HuH-7.5 (cell line): ENCODE measurements at regions not wholly inside any gene's neighbourhood (a gene's known extent, or its start where the extent isn't known, plus 50 kb on each side); places are given as distances from the start of the nearest gene placed in this dataset.
A peak's percentile ranks its signal among the peaks of the same experiment; 100 is the strongest.
"Not testable (repeated sequence)": the region's sequence is repeated elsewhere in the genome, so short reads cannot be mapped to it uniquely, and the experiment has no call there.

ENCODE experiments used
- DNase-seq: peaks from one replicate; pipeline ENCODE4 v3.0.0; 2011; ENCODE audit warnings: low spot score

DNA sequence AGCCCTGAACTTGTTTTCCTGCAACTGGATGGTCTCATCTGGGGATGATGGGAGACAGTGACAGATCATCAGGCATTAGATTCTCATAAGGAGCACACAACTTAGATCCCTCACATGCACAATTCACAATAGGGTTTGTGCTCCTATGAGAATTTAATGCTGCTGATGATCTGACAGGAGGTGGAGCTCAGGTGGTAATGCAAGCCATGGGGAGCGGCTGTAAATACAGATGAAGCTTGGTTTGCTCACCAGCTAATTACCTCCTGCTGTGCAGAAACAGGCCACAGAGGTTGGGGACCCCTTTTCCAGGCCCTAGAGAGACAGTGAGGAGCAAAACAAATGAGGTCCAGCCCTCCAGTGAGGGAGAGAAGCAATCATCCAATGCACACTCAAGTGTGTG, 168.6 kb downstream of the RGS9 start:
- no peak for DNase-seq

- DNase-seq = no peak
Measured at GRCh38 chr17:65305116-65305515, 167.9 kb downstream of the RGS9 start.

GRCh38 chr17:65301882-65302281, 164.7 kb downstream of the RGS9 start:
- not testable (repeated sequence) for DNase-seq

GRCh38 chr17:65301184-65301583, 164.0 kb downstream of the RGS9 start:
- no peak for DNase-seq

- DNase-seq = no peak
Measured at GRCh38 chr17:65297916-65298315, 160.7 kb downstream of the RGS9 start.

GRCh38 chr17:65297384-65297783, 160.2 kb downstream of the RGS9 start:
- no peak for DNase-seq

DNA sequence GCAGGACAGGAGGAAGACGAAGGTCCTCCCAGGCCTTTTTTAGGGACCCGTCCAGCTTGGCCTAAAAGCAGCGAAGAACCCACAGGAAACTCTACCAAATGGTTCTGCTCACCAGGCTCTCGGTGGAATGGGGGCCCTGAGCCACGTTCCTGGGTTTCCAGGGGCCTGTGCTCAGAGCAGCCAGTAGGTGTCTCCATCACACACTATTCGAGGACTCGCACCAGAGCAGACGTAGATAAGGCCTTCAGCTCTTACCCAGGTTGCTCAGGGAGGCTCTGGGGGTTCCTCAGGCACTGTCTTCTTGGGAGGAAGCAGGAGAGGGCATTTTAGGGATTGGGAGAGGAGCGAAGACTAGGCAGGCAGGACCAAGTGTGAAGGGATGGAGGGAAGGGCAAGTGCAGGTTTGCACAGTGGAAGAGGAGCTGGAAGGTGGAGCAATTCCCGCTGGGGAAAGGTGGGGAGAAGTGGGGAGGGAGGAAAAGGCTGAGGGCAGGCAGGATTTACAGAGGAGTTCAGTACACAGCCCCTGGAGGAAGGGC, 157.1 kb downstream of the RGS9 start:
- peak; percentile 79 for DNase-seq

- no peak for DNase-seq
Measured at GRCh38 chr17:65293584-65294180, 156.5 kb downstream of the RGS9 start.

GRCh38 chr17:65292430-65292829, 155.3 kb downstream of the RGS9 start:
- DNase-seq = no peak

DNA sequence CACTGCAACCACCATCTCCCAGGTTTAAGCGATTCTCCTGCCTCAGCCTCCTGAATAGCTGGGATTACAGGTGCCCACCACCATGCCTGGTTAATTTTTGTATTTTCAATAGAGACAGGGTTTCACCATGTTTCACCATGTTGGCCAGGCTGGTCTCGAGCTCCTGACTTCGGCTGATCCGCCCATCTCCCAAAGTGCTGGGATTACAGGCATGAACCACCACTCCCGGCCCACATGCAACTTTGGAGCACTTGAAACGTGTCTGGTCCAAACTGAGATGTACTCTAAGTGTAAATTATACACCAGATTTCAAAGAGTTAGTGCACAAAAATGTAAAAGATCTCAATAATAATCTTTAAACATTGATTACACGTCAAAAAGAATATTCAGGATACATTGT, 154.1 kb downstream of the RGS9 start:
- DNase-seq = not testable (repeated sequence)

- DNase-seq = no peak
Measured at GRCh38 chr17:65290616-65291015, 153.4 kb downstream of the RGS9 start.

GRCh38 chr17:65290056-65290455, 152.9 kb downstream of the RGS9 start:
- DNase-seq = no peak

GRCh38 chr17:65287040-65287439, 149.9 kb downstream of the RGS9 start:
- DNase-seq = no peak

DNA sequence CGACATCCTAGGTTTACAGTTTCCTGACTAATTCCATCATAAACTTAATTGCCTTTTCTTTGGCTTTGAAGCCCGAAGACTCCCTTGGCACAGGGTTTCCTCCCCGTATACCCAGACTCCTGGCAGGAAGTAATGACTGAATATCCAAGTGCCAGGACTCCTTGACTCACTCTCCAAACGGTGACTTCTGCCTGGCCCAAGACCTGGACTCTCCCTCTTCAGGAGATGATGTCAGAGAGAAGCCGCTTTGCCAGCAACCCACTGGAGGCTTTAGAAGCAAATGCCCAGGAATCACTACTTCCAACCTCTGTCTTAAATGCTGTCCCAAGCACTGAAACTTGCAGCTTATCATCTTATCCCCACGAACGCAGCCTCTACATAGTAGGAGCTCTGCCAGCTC, 146.5 kb downstream of the RGS9 start:
- DNase-seq = no peak

DNA sequence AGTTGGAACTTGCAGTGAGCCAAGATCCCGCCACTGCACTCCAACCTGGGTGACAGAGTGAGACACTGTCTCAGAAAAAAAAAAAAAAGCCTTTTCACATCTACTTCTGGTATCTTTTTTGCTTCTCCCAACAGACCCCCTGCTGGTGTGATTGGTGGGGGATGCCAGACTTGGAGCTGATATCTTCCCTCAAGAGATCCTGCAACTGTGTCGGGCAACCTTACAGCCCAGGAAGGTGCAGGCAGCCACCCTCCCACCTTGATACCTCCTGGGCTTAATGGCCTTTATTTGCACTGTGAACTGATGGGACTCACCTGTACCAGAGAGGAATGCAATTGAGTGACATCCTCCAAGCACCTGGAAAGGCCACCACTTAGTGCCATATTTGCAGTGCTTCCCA, 142.3 kb downstream of the RGS9 start:
- DNase-seq = no peak

GRCh38 chr17:65278820-65279184, 141.6 kb downstream of the RGS9 start:
- no peak for DNase-seq

- DNase-seq = peak; percentile 74
Measured at GRCh38 chr17:65278050-65278819, 141.1 kb downstream of the RGS9 start.

- DNase-seq = no peak
Measured at GRCh38 chr17:65277576-65277975, 140.4 kb downstream of the RGS9 start.
